A673 (cell line): ENCODE measurements at regions not wholly inside any gene's neighbourhood (a gene's known extent, or its start where the extent isn't known, plus 50 kb on each side); places are given as distances from the start of the nearest gene placed in this dataset.

Experiments used
- CTCF ChIP-seq: fragments of 300-800, 200-600 bp; sonication (generic); conservative IDR thresholded peaks from 2 replicates; pipeline ENCODE4 v1.5.1; 2017; ENCODE audit warnings: low read depth, mild to moderate bottlenecking, antibody characterized with exemption, low read length, moderate library complexity, mixed read lengths
- EZH2 ChIP-seq: fragments of 200-600 bp; sonication (generic); IDR thresholded peaks from 2 replicates; pipeline ENCODE4 v1.6.1; 2017; ENCODE audit warnings: borderline replicate concordance, low read depth, mild to moderate bottlenecking, mixed read lengths, antibody characterized with exemption, low read length; ENCODE audit not compliant: poor library complexity, severe bottlenecking

GRCh38 chr7:23956772-23957576 lies 247.0 kb downstream of the STK31 start:
- TF ChIP-seq CTCF: no peak
- no peak for TF ChIP-seq EZH2
